ENCODE measurements at regions not wholly inside any gene's neighbourhood (a gene's known extent, or its start where the extent isn't known, plus 50 kb on each side); places are given as distances from the start of the nearest gene placed in this dataset.

GRCh38 chr6:113649276-113649675, 207.9 kb upstream of the MARCKS start:
- no peaks in the 10 kb centered on the region for H3K4me1 ChIP-seq
- no peak overlapping the region for H3K4me3 ChIP-seq (ENCODE audit: low read depth, low read length)

GRCh38 chr6:113649880-113650609, 207.1 kb upstream of the MARCKS start:
- Histone ChIP-seq H3K27ac (no peak overlapping the region), H3K9ac (no peak overlapping the region)

More at GRCh38 chr6:113649276-113649675, 207.9 kb upstream of the MARCKS start:
- Histone ChIP-seq H3K9me3 (ENCODE audit: control insufficient read depth, low read length) (no peaks in the 10 kb centered on the region), H3K4me2 (ENCODE audit: low read length) (no peak overlapping the region), H3K27ac (no peak overlapping the region), H3K9ac (no peak overlapping the region), H3K79me2 (no peaks in the 10 kb centered on the region), H3K27me3 (ENCODE audit: control insufficient read depth, insufficient read depth, low read length) (no peaks in the 10 kb centered on the region), H2AFZ (no peak overlapping the region), H3K36me3 (ENCODE audit: control insufficient read depth, insufficient read depth, low read length) (no peaks in the 10 kb centered on the region)
- no peak for TF ChIP-seq CTCF (IDR thresholded peaks at IDR 0.05)

GRCh38 chr6:113650610-113650979, 206.6 kb upstream of the MARCKS start:
- H3K4me3 ChIP-seq (ENCODE audit: low read depth, low read length) = no peak overlapping the region
- H3K27ac ChIP-seq = no peak overlapping the region
- no peak overlapping the region for H3K9ac ChIP-seq
- no peaks in the 10 kb centered on the region for H3K9me3 ChIP-seq (ENCODE audit: control insufficient read depth, low read length)
- H3K4me2 ChIP-seq (ENCODE audit: low read length) = no peak overlapping the region
- H3K4me1 ChIP-seq = no peaks in the 10 kb centered on the region
- H3K79me2 ChIP-seq = no peaks in the 10 kb centered on the region
- H3K36me3 ChIP-seq (ENCODE audit: control insufficient read depth, insufficient read depth, low read length) = no peaks in the 10 kb centered on the region
- TF ChIP-seq CTCF (IDR thresholded peaks at IDR 0.05) = no peak
- no peak overlapping the region for H2AFZ ChIP-seq
- H3K27me3 ChIP-seq (ENCODE audit: control insufficient read depth, insufficient read depth, low read length) = no peaks in the 10 kb centered on the region

More at GRCh38 chr6:113649880-113650609, 207.1 kb upstream of the MARCKS start:
- H3K79me2 ChIP-seq = no peaks in the 10 kb centered on the region
- H3K36me3 ChIP-seq (ENCODE audit: control insufficient read depth, insufficient read depth, low read length) = no peaks in the 10 kb centered on the region
- no peaks in the 10 kb centered on the region for H3K9me3 ChIP-seq (ENCODE audit: control insufficient read depth, low read length)
- no peak overlapping the region for H3K4me2 ChIP-seq (ENCODE audit: low read length)
- no peaks in the 10 kb centered on the region for H3K27me3 ChIP-seq (ENCODE audit: control insufficient read depth, insufficient read depth, low read length)
- no peak for TF ChIP-seq CTCF (IDR thresholded peaks at IDR 0.05)
- no peak overlapping the region for H2AFZ ChIP-seq
- H3K4me1 ChIP-seq = no peaks in the 10 kb centered on the region
- no peak overlapping the region for H3K4me3 ChIP-seq (ENCODE audit: low read depth, low read length)

GRCh38 chr6:113651120-113651519, 206.0 kb upstream of the MARCKS start:
- Histone ChIP-seq H3K79me2 (no peaks in the 10 kb centered on the region), H3K4me1 (no peaks in the 10 kb centered on the region), H3K9me3 (ENCODE audit: control insufficient read depth, low read length) (no peaks in the 10 kb centered on the region), H3K27ac (no peak overlapping the region), H3K9ac (no peak overlapping the region), H3K4me2 (ENCODE audit: low read length) (no peak overlapping the region), H3K4me3 (ENCODE audit: low read depth, low read length) (no peak overlapping the region), H3K36me3 (ENCODE audit: control insufficient read depth, insufficient read depth, low read length) (no peaks in the 10 kb centered on the region), H3K27me3 (ENCODE audit: control insufficient read depth, insufficient read depth, low read length) (no peaks in the 10 kb centered on the region), H2AFZ (no peak overlapping the region)
- no peak for TF ChIP-seq CTCF (IDR thresholded peaks at IDR 0.05)

- Histone ChIP-seq H3K9me3 (ENCODE audit: control insufficient read depth, low read length) (no peaks in the 10 kb centered on the region), H2AFZ (no peak overlapping the region), H3K4me3 (ENCODE audit: low read depth, low read length) (no peak overlapping the region), H3K4me1 (no peaks in the 10 kb centered on the region), H3K9ac (no peak overlapping the region), H3K36me3 (ENCODE audit: control insufficient read depth, insufficient read depth, low read length) (no peaks in the 10 kb centered on the region), H3K27me3 (ENCODE audit: control insufficient read depth, insufficient read depth, low read length) (no peaks in the 10 kb centered on the region), H3K79me2 (no peaks in the 10 kb centered on the region), H3K4me2 (ENCODE audit: low read length) (no peak overlapping the region), H3K27ac (no peak overlapping the region)
- TF ChIP-seq CTCF (IDR thresholded peaks at IDR 0.05) = no peak
Observed at GRCh38 chr6:113651920-113652319, 205.2 kb upstream of the MARCKS start.
